Nephron progenitor cell (in vitro differentiated cells): ENCODE measurements at regions not wholly inside any gene's neighbourhood (a gene's known extent, or its start where the extent isn't known, plus 50 kb on each side); places are given as distances from the start of the nearest gene placed in this dataset.

Experiments
- DNase-seq: peaks from one replicate; pipeline ENCODE4 v3.0.0; 2021
- H3K27ac Mint-ChIP-seq: 2 replicates; pipeline ENCODE4 v1.8.0; 2021; ENCODE audit warnings: mild to moderate bottlenecking, moderate library complexity, mixed read lengths
- H3K27me3 Mint-ChIP-seq: 2 replicates; pipeline ENCODE4 v1.8.0; 2021; ENCODE audit warnings: mild to moderate bottlenecking, low read depth, mixed read lengths; ENCODE audit not compliant: poor library complexity
- H3K36me3 Mint-ChIP-seq: 2 replicates; pipeline ENCODE4 v1.8.0; 2021; ENCODE audit warnings: low read depth, mixed read lengths
- H3K4me1 Mint-ChIP-seq: 2 replicates; pipeline ENCODE4 v1.8.0; 2021; ENCODE audit warnings: mixed read lengths
- H3K4me3 Mint-ChIP-seq: 2 replicates; pipeline ENCODE4 v1.8.0; 2021; ENCODE audit warnings: mild to moderate bottlenecking, moderate library complexity, mixed read lengths
- H3K9me3 Mint-ChIP-seq: 2 replicates; pipeline ENCODE4 v1.8.0; 2021; ENCODE audit warnings: mild to moderate bottlenecking, moderate library complexity, mixed read lengths
- TF ChIP-seq, protein P1 (sequence below): fragments of 200-600 bp; sonication (generic); IDR thresholded peaks from 2 replicates; pipeline ENCODE4 v1.5.0; 2021; ENCODE audit warnings: antibody characterized with exemption

DNA sequence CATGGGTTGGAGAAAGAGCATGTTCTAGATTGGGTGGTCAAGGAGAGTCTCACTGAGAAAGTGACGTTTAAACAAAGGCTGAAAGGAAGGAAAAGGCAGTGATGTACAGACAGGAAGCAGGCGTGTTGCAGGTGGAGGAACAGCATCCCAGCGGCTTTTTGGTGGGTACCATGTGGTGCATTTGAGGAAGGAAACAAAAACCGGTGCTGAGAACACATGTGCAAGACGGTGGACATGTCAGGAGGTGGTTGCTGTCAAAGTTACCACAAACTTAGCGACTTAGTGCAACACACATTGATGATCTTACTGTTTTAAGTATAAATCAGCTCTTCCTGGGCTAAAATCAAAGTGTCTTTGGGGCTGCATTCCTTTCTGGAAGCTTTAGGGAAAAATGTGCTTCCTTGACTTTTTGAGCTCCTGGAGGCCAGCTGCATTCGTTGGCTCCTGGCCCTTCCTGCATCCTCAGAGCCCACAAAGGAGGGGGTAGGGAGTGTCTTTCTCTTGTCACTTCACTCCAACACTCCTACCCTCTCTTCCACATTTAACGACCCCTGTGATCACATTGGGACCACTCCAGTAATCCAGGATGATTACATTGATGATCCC, 380.6 kb downstream of the FBXO15 start:
- peaks cover 9% of the 10 kb centered on the region for H3K36me3 Mint-ChIP-seq
- DNase-seq, result no peak
- H3K27ac Mint-ChIP-seq, result no peak overlapping the region
- H3K4me1 Mint-ChIP-seq, result peaks cover 17% of the 10 kb centered on the region
- H3K27me3 Mint-ChIP-seq, result no peaks in the 10 kb centered on the region
- no peak overlapping the region for H3K4me3 Mint-ChIP-seq
- TF ChIP-seq, protein P1, sequence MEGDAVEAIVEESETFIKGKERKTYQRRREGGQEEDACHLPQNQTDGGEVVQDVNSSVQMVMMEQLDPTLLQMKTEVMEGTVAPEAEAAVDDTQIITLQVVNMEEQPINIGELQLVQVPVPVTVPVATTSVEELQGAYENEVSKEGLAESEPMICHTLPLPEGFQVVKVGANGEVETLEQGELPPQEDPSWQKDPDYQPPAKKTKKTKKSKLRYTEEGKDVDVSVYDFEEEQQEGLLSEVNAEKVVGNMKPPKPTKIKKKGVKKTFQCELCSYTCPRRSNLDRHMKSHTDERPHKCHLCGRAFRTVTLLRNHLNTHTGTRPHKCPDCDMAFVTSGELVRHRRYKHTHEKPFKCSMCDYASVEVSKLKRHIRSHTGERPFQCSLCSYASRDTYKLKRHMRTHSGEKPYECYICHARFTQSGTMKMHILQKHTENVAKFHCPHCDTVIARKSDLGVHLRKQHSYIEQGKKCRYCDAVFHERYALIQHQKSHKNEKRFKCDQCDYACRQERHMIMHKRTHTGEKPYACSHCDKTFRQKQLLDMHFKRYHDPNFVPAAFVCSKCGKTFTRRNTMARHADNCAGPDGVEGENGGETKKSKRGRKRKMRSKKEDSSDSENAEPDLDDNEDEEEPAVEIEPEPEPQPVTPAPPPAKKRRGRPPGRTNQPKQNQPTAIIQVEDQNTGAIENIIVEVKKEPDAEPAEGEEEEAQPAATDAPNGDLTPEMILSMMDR, result no peak
- H3K9me3 Mint-ChIP-seq, result peaks cover 10% of the 10 kb centered on the region

DNA sequence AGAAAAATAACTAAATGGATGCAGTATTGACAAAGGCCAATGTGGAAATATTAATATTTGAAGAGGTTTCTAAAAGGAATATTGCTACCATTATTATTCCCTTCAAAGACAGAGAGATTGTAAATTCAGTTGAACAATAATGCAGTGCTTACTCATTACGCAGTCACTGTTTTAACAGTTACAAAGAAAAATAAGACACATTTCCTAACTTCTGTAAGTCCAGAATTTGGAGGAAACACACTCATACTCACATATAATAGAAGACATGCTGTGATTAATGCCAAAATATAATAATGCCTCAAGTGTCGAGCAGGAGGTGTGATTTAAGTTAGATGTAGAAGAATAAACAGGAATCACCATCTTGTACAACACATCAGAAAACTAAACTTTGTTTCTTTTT, 389.2 kb downstream of the FBXO15 start:
- Mint-ChIP-seq H3K27me3 (peaks cover 7% of the 10 kb centered on the region), H3K27ac (no peak overlapping the region), H3K4me3 (no peak overlapping the region), H3K4me1 (peaks cover 32% of the 10 kb centered on the region), H3K36me3 (peaks cover 15% of the 10 kb centered on the region), H3K9me3 (peaks cover 17% of the 10 kb centered on the region)
- TF ChIP-seq, protein P1, result no peak
- DNase-seq, result no peak

DNA sequence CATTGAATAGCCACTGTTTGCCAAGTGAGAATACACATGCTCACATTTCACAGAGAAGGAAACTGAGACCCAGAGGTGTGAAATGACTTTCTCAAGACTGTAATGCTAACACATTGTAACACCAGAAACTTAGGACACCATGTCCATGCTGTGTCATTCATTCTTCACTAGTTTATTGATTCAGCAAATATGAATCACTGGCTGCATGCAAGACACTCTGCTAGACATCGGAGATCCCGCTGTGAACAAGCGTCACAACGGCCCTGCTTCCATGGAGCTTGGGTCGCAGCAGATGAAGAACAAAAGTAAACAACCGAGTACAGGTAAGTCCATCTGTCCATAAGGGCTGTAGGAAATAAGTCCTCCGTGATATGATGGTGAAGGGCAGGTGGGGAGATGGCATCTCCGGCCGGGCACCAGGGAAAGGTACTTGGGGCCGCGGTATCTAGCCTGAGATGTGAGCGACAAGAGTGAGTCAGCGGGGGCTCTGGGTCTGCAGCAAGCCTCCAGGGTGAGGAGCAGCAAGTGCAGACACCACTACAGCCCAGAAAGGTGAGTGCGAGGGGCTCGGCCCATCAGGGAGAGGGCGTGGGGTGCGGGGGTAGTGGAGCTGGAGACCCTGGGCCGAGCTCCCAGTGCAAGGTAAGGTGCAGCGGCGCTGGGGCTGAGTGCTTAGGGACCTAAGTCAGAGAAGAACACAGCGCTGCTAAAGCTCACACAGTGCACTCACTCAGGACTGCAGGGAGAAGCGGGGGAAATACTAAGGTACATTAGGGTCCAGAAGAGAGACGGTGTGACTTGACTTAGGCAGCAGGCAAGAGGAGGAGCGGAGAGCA, 391.2 kb downstream of the FBXO15 start:
- no peak overlapping the region for H3K4me3 Mint-ChIP-seq
- no peak for DNase-seq
- H3K9me3 Mint-ChIP-seq, result peaks cover 3% of the 10 kb centered on the region
- H3K27me3 Mint-ChIP-seq, result peaks cover 7% of the 10 kb centered on the region
- H3K36me3 Mint-ChIP-seq, result peaks cover 1% of the 10 kb centered on the region
- peaks cover 32% of the 10 kb centered on the region for H3K4me1 Mint-ChIP-seq
- TF ChIP-seq, protein P1, result no peak
- peak overlapping the region; percentile 90 for H3K27ac Mint-ChIP-seq

DNA sequence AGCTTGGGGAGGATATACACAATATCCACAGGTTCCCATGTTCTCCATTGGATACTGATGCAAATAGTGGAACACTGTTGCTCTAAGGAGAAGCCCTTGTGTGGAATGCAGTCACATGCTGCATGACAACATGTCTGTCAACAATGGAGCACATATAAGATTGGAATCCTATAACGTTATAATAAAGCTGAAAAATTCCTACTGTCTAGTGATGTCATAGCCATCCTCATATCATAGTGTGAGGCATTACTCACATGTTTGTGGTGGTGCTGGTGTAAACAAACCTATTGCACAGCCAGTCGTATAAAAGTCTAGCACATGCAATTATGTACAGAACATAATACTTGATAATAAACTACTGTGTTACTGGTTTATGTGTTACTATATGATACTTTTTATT, 394.7 kb downstream of the FBXO15 start:
- Mint-ChIP-seq H3K27me3 (peaks cover 7% of the 10 kb centered on the region), H3K4me1 (peaks cover 20% of the 10 kb centered on the region), H3K27ac (no peak overlapping the region), H3K9me3 (peaks cover 9% of the 10 kb centered on the region), H3K4me3 (no peak overlapping the region), H3K36me3 (no peaks in the 10 kb centered on the region)
- TF ChIP-seq, protein P1, result no peak
- no peak for DNase-seq

DNA sequence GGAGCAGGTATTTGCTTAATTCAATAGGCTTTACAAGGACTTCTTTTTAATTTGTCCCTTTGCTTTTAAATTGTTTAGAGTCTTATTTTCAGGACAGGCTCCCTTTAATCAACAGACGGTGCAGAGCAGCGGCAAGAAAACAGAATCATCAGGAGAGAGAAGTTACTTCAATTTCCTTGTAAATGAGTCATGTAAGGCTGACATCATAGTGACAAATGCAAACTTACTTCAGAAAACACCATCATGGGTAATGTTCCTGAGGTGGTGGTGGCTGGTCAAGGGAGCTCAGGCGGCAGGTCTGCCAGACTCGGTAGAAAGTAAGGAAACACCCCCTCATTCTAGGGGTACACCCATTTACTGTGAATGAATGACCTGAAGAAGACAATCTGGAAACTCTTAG, 395.1 kb downstream of the FBXO15 start:
- DNase-seq, result no peak
- H3K9me3 Mint-ChIP-seq, result peaks cover 9% of the 10 kb centered on the region
- H3K4me3 Mint-ChIP-seq, result no peak overlapping the region
- peaks cover 7% of the 10 kb centered on the region for H3K27me3 Mint-ChIP-seq
- no peak overlapping the region for H3K27ac Mint-ChIP-seq
- TF ChIP-seq, protein P1, result no peak
- H3K36me3 Mint-ChIP-seq, result no peaks in the 10 kb centered on the region
- peaks cover 24% of the 10 kb centered on the region for H3K4me1 Mint-ChIP-seq
